Endothelial cell of umbilical vein (primary cell): ENCODE measurements at regions not wholly inside any gene's neighbourhood (a gene's known extent, or its start where the extent isn't known, plus 50 kb on each side); places are given as distances from the start of the nearest gene placed in this dataset.

Experiments used
- BruUV-seq: library from RNA; stranded (reverse); fragments of 400-500 nt; replicated peaks from 2 replicates; lab custom pipeline; 2021; lab: Mats Ljungman, UMichigan
- CTCF ChIA-PET: fragments of 300-600, 350-600 bp; sonication (Branson Sonifier 250); formaldehyde crosslinking; loops from one replicate; lab custom pipeline; 2021; ENCODE audit warnings: antibody characterized with exemption, inconsistent platforms; lab: Charles Lee
- POLR2A ChIA-PET: fragments of 300-600, 350-600 bp; sonication (Branson Sonifier 250); formaldehyde crosslinking; loops from one replicate; lab custom pipeline; 2021; ENCODE audit warnings: antibody characterized with exemption, inconsistent platforms; lab: Charles Lee
- DNase-seq: peaks from one replicate; pipeline ENCODE4 v3.0.0-alpha.2; 2011; ENCODE audit warnings: low read depth, low spot score
- FAIRE-seq: peaks from 2 replicates; lab custom pipeline; 2011; peaks lifted over from hg19 to GRCh38; lab: Jason Lieb, UNC
- H2AFZ ChIP-seq: 2 replicates; pipeline ENCODE4 v1.6.0; 2012; ENCODE audit warnings: low read depth, low read length, control low read depth, inconsistent platforms
- H3K27ac ChIP-seq: 2 replicates; pipeline ENCODE4 v1.5.1; 2011; ENCODE audit warnings: low read depth, mild to moderate bottlenecking, control low read depth, low read length, moderate library complexity; ENCODE audit not compliant: insufficient read depth
- H3K27me3 ChIP-seq, 2 experiments: 2 replicates each; pipeline versions ENCODE4 v1.6.0 to v1.6.1; 2011; ENCODE audit warnings: low read length in 2 of 2, mixed read lengths in 1 of 2; ENCODE audit not compliant: control insufficient read depth in 2 of 2, insufficient read depth in 2 of 2
- H3K36me3 ChIP-seq, 2 experiments: 2 replicates in 1 of 2; 3 replicates in 1 of 2; pipeline ENCODE4 v1.5.1; 2011; ENCODE audit warnings: low read length in 2 of 2, mild to moderate bottlenecking in 1 of 2, moderate library complexity in 1 of 2; ENCODE audit not compliant: control insufficient read depth in 2 of 2, insufficient read depth in 2 of 2; ENCODE audit errors: extremely low read depth in 1 of 2
- H3K4me1 ChIP-seq: 3 replicates; pipeline ENCODE4 v1.5.1; 2011; ENCODE audit warnings: mild to moderate bottlenecking, low read length; ENCODE audit not compliant: control insufficient read depth, insufficient read depth; ENCODE audit errors: extremely low read depth
- H3K4me2 ChIP-seq: 2 replicates; pipeline ENCODE4 v1.6.1; 2011; ENCODE audit warnings: low read length, control low read depth, mixed read lengths; ENCODE audit not compliant: insufficient read depth
- H3K4me3 ChIP-seq, 3 experiments: fragments of 200-600 bp in 1 of 3; sonication (generic), shearing (Covaris generic) in 1 of 3; replicated peaks in 1 of 3; 2 replicates each; pipeline ENCODE4 v1.5.1; 2011 to 2016; ENCODE audit warnings: control low read depth in 3 of 3, low read length in 3 of 3, mild to moderate bottlenecking in 2 of 3, inconsistent platforms in 1 of 3, low read depth in 1 of 3, moderate library complexity in 1 of 3; ENCODE audit not compliant: insufficient read depth in 1 of 3
- H3K79me2 ChIP-seq: 2 replicates; pipeline ENCODE4 v1.6.0; 2012; ENCODE audit warnings: low read length, inconsistent platforms; ENCODE audit not compliant: control insufficient read depth, insufficient read depth
- H3K9ac ChIP-seq: replicated peaks from 2 replicates; pipeline ENCODE3; 2011; ENCODE audit warnings: low read length, control low read depth; ENCODE audit not compliant: insufficient read depth; ENCODE audit errors: extremely low read depth
- H3K9me1 ChIP-seq: replicated peaks from 3 replicates; pipeline ENCODE4 v1.6.0; 2011; ENCODE audit warnings: mild to moderate bottlenecking, low read length; ENCODE audit not compliant: control insufficient read depth, insufficient read depth; ENCODE audit errors: extremely low read depth
- H3K9me3 ChIP-seq: replicated peaks from 2 replicates; pipeline ENCODE4 v1.5.1; 2012; ENCODE audit warnings: low read length, inconsistent platforms; ENCODE audit not compliant: control insufficient read depth, insufficient read depth
- H4K20me1 ChIP-seq: replicated peaks from 2 replicates; pipeline ENCODE3; 2011; ENCODE audit warnings: mild to moderate bottlenecking, low read length; ENCODE audit not compliant: control insufficient read depth, insufficient read depth; ENCODE audit errors: extremely low read depth
- EZH2 ChIP-seq: IDR thresholded peaks from 2 replicates; pipeline ENCODE4 v1.6.1; 2012; ENCODE audit warnings: borderline replicate concordance, low read depth, mild to moderate bottlenecking, moderate library complexity, low read length, inconsistent platforms; ENCODE audit not compliant: severe bottlenecking
- FOS ChIP-seq: IDR thresholded peaks from 2 replicates; pipeline ENCODE4 v1.6.1; 2011; ENCODE audit warnings: mild to moderate bottlenecking, low read length, moderate library complexity, borderline replicate concordance; ENCODE audit not compliant: insufficient read depth
- GATA2 ChIP-seq: IDR thresholded peaks from 2 replicates; pipeline ENCODE4 v1.7.0; 2011; ENCODE audit warnings: low read depth, mild to moderate bottlenecking, moderate library complexity, mixed read lengths, low read length; ENCODE audit not compliant: insufficient read length, insufficient read depth
- JUN ChIP-seq: IDR thresholded peaks from 2 replicates; pipeline ENCODE4 v1.6.1; 2011; ENCODE audit warnings: borderline replicate concordance, low read depth; ENCODE audit not compliant: insufficient read length, insufficient read depth
- POLR2A ChIP-seq: IDR thresholded peaks from 2 replicates; pipeline ENCODE4 v1.6.1; 2012; ENCODE audit warnings: low read depth, mild to moderate bottlenecking, control low read depth, low read length
- POLR2AphosphoS5 ChIP-seq: IDR thresholded peaks from 2 replicates; pipeline ENCODE4 v1.6.1; 2012; ENCODE audit warnings: low read depth, mild to moderate bottlenecking, control low read depth, low read length, moderate library complexity; ENCODE audit not compliant: insufficient read depth
- dilution Hi-C: fragments of 300-500 bp; cut with MboI; formaldehyde crosslinking; loops from one replicate; pipeline ENCODE4 v1.15.0; 2019; ENCODE audit warnings: low sequenced_read_pairs; ENCODE audit not compliant: extremely low pct_ligation_motif_present
- intact Hi-C: fragments of 100-400 bp; cut with micrococcal nuclease; formaldehyde crosslinking; loops from one replicate; pipeline ENCODE4 v1.10.0; 2022
- TF ChIP-seq, protein P1 (sequence below): IDR thresholded peaks from 2 replicates; pipeline ENCODE4 v1.6.1; 2011; ENCODE audit not compliant: insufficient read depth, insufficient read length
- TF ChIP-seq, protein P2 (sequence below), 2 donors: IDR thresholded peaks; 1 replicate in 1 of 2; 2 replicates in 1 of 2; pipeline ENCODE4 v1.5.1; 2011; ENCODE audit warnings: low read length in 2 of 2, mild to moderate bottlenecking in 2 of 2, moderate library complexity in 2 of 2, control low read depth in 1 of 2, inconsistent platforms in 1 of 2, low read depth in 1 of 2; ENCODE audit not compliant: insufficient read depth in 1 of 2; ENCODE audit errors: extremely low read depth in 1 of 2

DNA sequence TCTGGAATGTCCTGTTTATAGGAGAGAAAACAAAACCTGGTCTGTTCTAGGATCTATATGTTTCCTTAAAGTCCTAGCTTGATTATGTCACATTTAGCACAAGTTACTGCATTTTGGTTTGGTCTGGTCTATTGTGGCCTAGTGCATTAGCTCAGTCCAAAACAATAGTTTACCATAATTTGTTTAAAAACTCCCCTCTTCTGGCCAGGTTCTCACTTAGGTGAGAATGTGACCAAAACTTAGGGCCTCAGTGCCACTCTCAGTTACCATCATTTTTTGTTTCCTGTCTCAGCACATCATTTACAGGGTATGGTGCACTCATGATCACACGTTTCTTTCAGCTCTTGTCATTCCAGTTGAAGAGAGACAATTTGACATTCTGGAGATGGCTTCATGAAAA is 378.5 kb downstream of the KLHL4 start:
- DNase-seq: no peak
- peak; percentile 66 for FAIRE-seq
- CTCF ChIA-PET: no interaction called here
- Histone ChIP-seq H3K27ac (no peak overlapping the region), H3K4me1 (no peaks in the 10 kb centered on the region), H3K9me3 (no peaks in the 10 kb centered on the region), H3K9me1 (no peaks in the 10 kb centered on the region), H3K4me2 (no peak overlapping the region), H3K9ac (no peak overlapping the region), H4K20me1 (no peaks in the 10 kb centered on the region), H3K4me3 (no peak overlapping the region), H2AFZ (no peak overlapping the region), H3K36me3 (no peaks in the 10 kb centered on the region), H3K27me3 (no peaks in the 10 kb centered on the region), H3K79me2 (no peaks in the 10 kb centered on the region)
- dilution Hi-C loops: no loop called here
- no TSS peak for BruUV-seq
- intact Hi-C loops: no loop called here
- TF ChIP-seq EZH2 (no peak), FOS (no peak), GATA2 (no peak), JUN (no peak), POLR2A (no peak), POLR2AphosphoS5 (no peak)
- TF ChIP-seq, protein P1, sequence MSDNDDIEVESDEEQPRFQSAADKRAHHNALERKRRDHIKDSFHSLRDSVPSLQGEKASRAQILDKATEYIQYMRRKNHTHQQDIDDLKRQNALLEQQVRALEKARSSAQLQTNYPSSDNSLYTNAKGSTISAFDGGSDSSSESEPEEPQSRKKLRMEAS: no peak
- TF ChIP-seq, protein P2, sequence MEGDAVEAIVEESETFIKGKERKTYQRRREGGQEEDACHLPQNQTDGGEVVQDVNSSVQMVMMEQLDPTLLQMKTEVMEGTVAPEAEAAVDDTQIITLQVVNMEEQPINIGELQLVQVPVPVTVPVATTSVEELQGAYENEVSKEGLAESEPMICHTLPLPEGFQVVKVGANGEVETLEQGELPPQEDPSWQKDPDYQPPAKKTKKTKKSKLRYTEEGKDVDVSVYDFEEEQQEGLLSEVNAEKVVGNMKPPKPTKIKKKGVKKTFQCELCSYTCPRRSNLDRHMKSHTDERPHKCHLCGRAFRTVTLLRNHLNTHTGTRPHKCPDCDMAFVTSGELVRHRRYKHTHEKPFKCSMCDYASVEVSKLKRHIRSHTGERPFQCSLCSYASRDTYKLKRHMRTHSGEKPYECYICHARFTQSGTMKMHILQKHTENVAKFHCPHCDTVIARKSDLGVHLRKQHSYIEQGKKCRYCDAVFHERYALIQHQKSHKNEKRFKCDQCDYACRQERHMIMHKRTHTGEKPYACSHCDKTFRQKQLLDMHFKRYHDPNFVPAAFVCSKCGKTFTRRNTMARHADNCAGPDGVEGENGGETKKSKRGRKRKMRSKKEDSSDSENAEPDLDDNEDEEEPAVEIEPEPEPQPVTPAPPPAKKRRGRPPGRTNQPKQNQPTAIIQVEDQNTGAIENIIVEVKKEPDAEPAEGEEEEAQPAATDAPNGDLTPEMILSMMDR (IDR thresholded peaks at IDR 0.05; ENCODE audit: extremely low read depth in 1 of 2, insufficient read depth in 1 of 2, low read depth in 1 of 2, low read length in 2 of 2): no peak
- POLR2A ChIA-PET: no interaction called here
